IPS-11a (cell line): ENCODE measurements at regions not wholly inside any gene's neighbourhood (a gene's known extent, or its start where the extent isn't known, plus 50 kb on each side); places are given as distances from the start of the nearest gene placed in this dataset.

Source experiments
- H3K4me3 ChIP-seq: one replicate; pipeline ENCODE4 v1.5.1; 2013; ENCODE audit warnings: low read depth, low read length, control low read depth

- H3K4me3 ChIP-seq, result no peak overlapping the region
These were observed 354.5 kb upstream of the ZMIZ1 start for GRCh38 chr10:78714225-78714624.

- H3K4me3 ChIP-seq, result no peak overlapping the region
These were observed 353.3 kb upstream of the ZMIZ1 start for GRCh38 chr10:78715435-78715834.

- H3K4me3 ChIP-seq, result no peak overlapping the region
These were observed 352.6 kb upstream of the ZMIZ1 start for GRCh38 chr10:78716043-78716660.

- no peak overlapping the region for H3K4me3 ChIP-seq
These were observed 351.6 kb upstream of the ZMIZ1 start for GRCh38 chr10:78717200-78717599.

GRCh38 chr10:78718032-78718572 is 350.7 kb upstream of the ZMIZ1 start:
- no peak overlapping the region for H3K4me3 ChIP-seq

- no peak overlapping the region for H3K4me3 ChIP-seq
These were observed 349.5 kb upstream of the ZMIZ1 start for GRCh38 chr10:78719276-78719675.

GRCh38 chr10:78720091-78720490 is 348.7 kb upstream of the ZMIZ1 start:
- H3K4me3 ChIP-seq, result no peak overlapping the region

GRCh38 chr10:78721231-78721630 is 347.5 kb upstream of the ZMIZ1 start:
- no peak overlapping the region for H3K4me3 ChIP-seq

GRCh38 chr10:78724846-78725245 is 343.9 kb upstream of the ZMIZ1 start:
- H3K4me3 ChIP-seq, result no peak overlapping the region

GRCh38 chr10:78726171-78726570 is 342.6 kb upstream of the ZMIZ1 start:
- no peak overlapping the region for H3K4me3 ChIP-seq

- H3K4me3 ChIP-seq, result no peak overlapping the region
These were observed 341.5 kb upstream of the ZMIZ1 start for GRCh38 chr10:78727251-78727650.

GRCh38 chr10:78727728-78728127 is 341.0 kb upstream of the ZMIZ1 start:
- H3K4me3 ChIP-seq, result no peak overlapping the region

GRCh38 chr10:78728176-78728575 is 340.6 kb upstream of the ZMIZ1 start:
- no peak overlapping the region for H3K4me3 ChIP-seq

- H3K4me3 ChIP-seq, result no peak overlapping the region
These were observed 339.4 kb upstream of the ZMIZ1 start for GRCh38 chr10:78729366-78729765.

GRCh38 chr10:78729800-78730199 is 339.0 kb upstream of the ZMIZ1 start:
- H3K4me3 ChIP-seq, result no peak overlapping the region

- H3K4me3 ChIP-seq, result no peak overlapping the region
These were observed 338.0 kb upstream of the ZMIZ1 start for GRCh38 chr10:78730754-78731153.

- H3K4me3 ChIP-seq, result no peak overlapping the region
These were observed 337.1 kb upstream of the ZMIZ1 start for GRCh38 chr10:78731675-78732074.

GRCh38 chr10:78732381-78732780 is 336.4 kb upstream of the ZMIZ1 start:
- no peak overlapping the region for H3K4me3 ChIP-seq

- no peak overlapping the region for H3K4me3 ChIP-seq
These were observed 331.7 kb upstream of the ZMIZ1 start for GRCh38 chr10:78736926-78737630.

GRCh38 chr10:78737883-78738856 is 330.6 kb upstream of the ZMIZ1 start:
- no peak overlapping the region for H3K4me3 ChIP-seq

- H3K4me3 ChIP-seq, result no peak overlapping the region
These were observed 329.9 kb upstream of the ZMIZ1 start for GRCh38 chr10:78738861-78739260.
